ENCODE measurements at regions not wholly inside any gene's neighbourhood (a gene's known extent, or its start where the extent isn't known, plus 50 kb on each side); places are given as distances from the start of the nearest gene placed in this dataset.

DNA sequence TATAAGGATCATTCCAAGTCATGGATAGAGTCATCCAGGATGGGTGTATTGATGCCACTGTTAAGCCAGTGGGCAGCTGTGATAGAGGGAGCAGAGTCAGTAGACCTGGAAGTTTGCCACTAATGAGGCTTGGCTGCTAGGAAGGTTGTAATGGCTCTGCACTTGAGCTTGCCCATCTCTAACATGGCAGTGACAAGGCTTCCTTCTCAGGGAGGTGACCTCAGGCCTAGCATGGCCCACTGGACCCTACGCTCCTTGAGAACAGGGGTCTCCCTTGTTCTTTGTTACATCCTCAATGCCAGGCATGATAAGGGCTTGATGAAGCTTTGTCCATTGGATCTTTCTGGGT is 155.1 kb downstream of the CD83 start:
- Histone ChIP-seq H2AK5ac (ENCODE audit: low read length, severe bottlenecking) (no peak overlapping the region), H3K4ac (ENCODE audit: low read depth in 1 of 2, low read length in 2 of 2) (no peak overlapping the region), H2AFZ (ENCODE audit: low read depth, low read length) (no peak overlapping the region), H3K4me3 (ENCODE audit: insufficient read depth in 1 of 2, low read depth in 1 of 2, low read length in 2 of 2) (no peak overlapping the region), H3K23ac (ENCODE audit: low read length in 2 of 2) (no peak overlapping the region), H3K9me3 (ENCODE audit: control insufficient read depth, low read length) (no peaks in the 10 kb centered on the region), H3K14ac (ENCODE audit: low read length in 2 of 2) (no peak overlapping the region), H3K79me1 (replicated peaks; ENCODE audit: low read length, poor library complexity, severe bottlenecking) (no peaks in the 10 kb centered on the region), H4K91ac (ENCODE audit: low read length) (no peak overlapping the region), H3K9ac (ENCODE audit: low read length) (no peak overlapping the region), H3K36me3 (ENCODE audit: control insufficient read depth in 1 of 2, insufficient read depth in 2 of 2, low read depth in 1 of 2, low read length in 2 of 2) (no peaks in the 10 kb centered on the region), H3K27ac (ENCODE audit: low read length, poor library complexity, severe bottlenecking) (no peak overlapping the region), H3K4me1 (ENCODE audit: control insufficient read depth, insufficient read depth, low read depth, low read length) (peaks cover 2% of the 10 kb centered on the region), H3K4me2 (ENCODE audit: low read length, poor library complexity, severe bottlenecking) (no peak overlapping the region), H3K27me3 (ENCODE audit: control insufficient read depth in 1 of 2, insufficient read depth in 1 of 2, low read length in 2 of 2) (no peaks in the 10 kb centered on the region), H2BK12ac (ENCODE audit: low read length in 2 of 2) (no peak overlapping the region), H3K18ac (ENCODE audit: low read depth in 1 of 2, low read length in 2 of 2) (no peak overlapping the region), H2BK120ac (ENCODE audit: low read depth, low read length) (no peak overlapping the region), H2BK5ac (ENCODE audit: low read depth, low read length, poor library complexity, severe bottlenecking) (no peak overlapping the region), H2BK15ac (ENCODE audit: low read depth, poor library complexity, severe bottlenecking) (no peak overlapping the region), H4K8ac (ENCODE audit: low read length) (no peak overlapping the region)
- no peak for DNase-seq
- 75% methylated on average over 1 of the region's 1 CpG for WGBS

DNA sequence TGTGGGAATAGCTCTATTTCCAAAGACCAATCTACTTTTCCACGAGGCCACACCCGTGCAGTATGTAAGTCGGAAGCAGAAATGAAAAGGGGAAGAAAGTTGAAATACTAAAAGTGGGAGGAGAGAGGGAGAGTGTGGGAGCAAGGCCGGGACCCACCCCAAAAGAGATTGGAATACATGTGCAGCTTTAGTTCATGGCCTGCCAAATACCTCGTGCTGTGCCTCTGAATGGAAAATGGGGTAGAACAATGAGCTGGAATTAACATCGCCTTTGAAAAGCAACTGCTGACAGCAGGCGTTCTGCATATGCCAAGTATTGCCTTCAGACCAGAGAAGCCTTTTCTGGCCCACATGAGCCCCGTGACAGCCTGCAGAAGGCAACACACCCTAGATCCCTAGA is 155.6 kb downstream of the CD83 start:
- DNase-seq: no peak
- H3K9ac ChIP-seq (ENCODE audit: low read length): no peak overlapping the region
- no peak overlapping the region for H4K8ac ChIP-seq (ENCODE audit: low read length)
- H2BK12ac ChIP-seq (ENCODE audit: low read length in 2 of 2): no peak overlapping the region
- no peaks in the 10 kb centered on the region for H3K9me3 ChIP-seq (ENCODE audit: control insufficient read depth, low read length)
- no peak overlapping the region for H3K4ac ChIP-seq (ENCODE audit: low read depth in 1 of 2, low read length in 2 of 2)
- no peak overlapping the region for H2AK5ac ChIP-seq (ENCODE audit: low read length, severe bottlenecking)
- no peaks in the 10 kb centered on the region for H3K79me1 ChIP-seq (replicated peaks; ENCODE audit: low read length, poor library complexity, severe bottlenecking)
- H3K23ac ChIP-seq (ENCODE audit: low read length in 2 of 2): no peak overlapping the region
- no peak overlapping the region for H3K14ac ChIP-seq (ENCODE audit: low read length in 2 of 2)
- no peak overlapping the region for H2AFZ ChIP-seq (ENCODE audit: low read depth, low read length)
- no peak overlapping the region for H4K91ac ChIP-seq (ENCODE audit: low read length)
- no peak overlapping the region for H3K4me3 ChIP-seq (ENCODE audit: insufficient read depth in 1 of 2, low read depth in 1 of 2, low read length in 2 of 2)
- no peak overlapping the region for H2BK120ac ChIP-seq (ENCODE audit: low read depth, low read length)
- H3K27me3 ChIP-seq (ENCODE audit: control insufficient read depth in 1 of 2, insufficient read depth in 1 of 2, low read length in 2 of 2): no peaks in the 10 kb centered on the region
- no peak overlapping the region for H2BK15ac ChIP-seq (ENCODE audit: low read depth, poor library complexity, severe bottlenecking)
- H3K18ac ChIP-seq (ENCODE audit: low read depth in 1 of 2, low read length in 2 of 2): no peak overlapping the region
- H3K4me2 ChIP-seq (ENCODE audit: low read length, poor library complexity, severe bottlenecking): no peak overlapping the region
- no peak overlapping the region for H3K27ac ChIP-seq (ENCODE audit: low read length, poor library complexity, severe bottlenecking)
- H3K4me1 ChIP-seq (ENCODE audit: control insufficient read depth, insufficient read depth, low read depth, low read length): peaks cover 2% of the 10 kb centered on the region
- no peaks in the 10 kb centered on the region for H3K36me3 ChIP-seq (ENCODE audit: control insufficient read depth in 1 of 2, insufficient read depth in 2 of 2, low read depth in 1 of 2, low read length in 2 of 2)
- WGBS: 76% methylated on average over 8 of the region's 8 CpGs
- H2BK5ac ChIP-seq (ENCODE audit: low read depth, low read length, poor library complexity, severe bottlenecking): no peak overlapping the region

DNA sequence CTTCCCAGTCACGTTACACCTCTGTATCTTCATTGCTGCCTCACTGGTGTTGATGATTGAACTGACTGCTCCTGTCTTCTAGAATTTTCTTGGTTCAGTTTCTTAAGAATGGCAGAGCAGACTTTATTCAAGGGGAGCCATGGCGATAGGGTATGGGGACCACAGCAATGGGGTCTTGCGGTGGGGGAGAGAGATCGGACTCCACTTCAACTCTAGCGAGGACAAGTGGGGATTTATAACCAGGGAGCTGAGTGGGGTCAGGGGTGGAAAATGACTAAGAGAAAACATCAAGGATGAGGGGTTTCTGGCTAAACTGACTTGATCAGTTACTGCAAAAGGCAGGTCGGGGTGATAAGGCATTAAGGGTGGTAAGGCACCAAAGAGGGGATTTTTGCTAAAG is 156.4 kb downstream of the CD83 start:
- Histone ChIP-seq H3K14ac (ENCODE audit: low read length in 2 of 2) (no peak overlapping the region), H4K91ac (ENCODE audit: low read length) (no peak overlapping the region), H3K36me3 (ENCODE audit: control insufficient read depth in 1 of 2, insufficient read depth in 2 of 2, low read depth in 1 of 2, low read length in 2 of 2) (no peaks in the 10 kb centered on the region), H2BK15ac (ENCODE audit: low read depth, poor library complexity, severe bottlenecking) (no peak overlapping the region), H3K9ac (ENCODE audit: low read length) (no peak overlapping the region), H3K27me3 (ENCODE audit: control insufficient read depth in 1 of 2, insufficient read depth in 1 of 2, low read length in 2 of 2) (no peaks in the 10 kb centered on the region), H3K4me2 (ENCODE audit: low read length, poor library complexity, severe bottlenecking) (no peak overlapping the region), H3K27ac (ENCODE audit: low read length, poor library complexity, severe bottlenecking) (no peak overlapping the region), H3K4me1 (ENCODE audit: control insufficient read depth, insufficient read depth, low read depth, low read length) (peaks cover 2% of the 10 kb centered on the region), H3K23ac (ENCODE audit: low read length in 2 of 2) (no peak overlapping the region), H3K79me1 (replicated peaks; ENCODE audit: low read length, poor library complexity, severe bottlenecking) (no peaks in the 10 kb centered on the region), H2BK5ac (ENCODE audit: low read depth, low read length, poor library complexity, severe bottlenecking) (no peak overlapping the region), H3K9me3 (ENCODE audit: control insufficient read depth, low read length) (no peaks in the 10 kb centered on the region), H3K18ac (ENCODE audit: low read depth in 1 of 2, low read length in 2 of 2) (no peak overlapping the region), H2BK120ac (ENCODE audit: low read depth, low read length) (no peak overlapping the region), H3K4me3 (ENCODE audit: insufficient read depth in 1 of 2, low read depth in 1 of 2, low read length in 2 of 2) (no peak overlapping the region), H2BK12ac (ENCODE audit: low read length in 2 of 2) (no peak overlapping the region), H3K4ac (ENCODE audit: low read depth in 1 of 2, low read length in 2 of 2) (no peak overlapping the region), H4K8ac (ENCODE audit: low read length) (no peak overlapping the region), H2AFZ (ENCODE audit: low read depth, low read length) (no peak overlapping the region), H2AK5ac (ENCODE audit: low read length, severe bottlenecking) (no peak overlapping the region)
- DNase-seq: no peak
- 88% methylated on average over 6 of the region's 6 CpGs for WGBS

DNA sequence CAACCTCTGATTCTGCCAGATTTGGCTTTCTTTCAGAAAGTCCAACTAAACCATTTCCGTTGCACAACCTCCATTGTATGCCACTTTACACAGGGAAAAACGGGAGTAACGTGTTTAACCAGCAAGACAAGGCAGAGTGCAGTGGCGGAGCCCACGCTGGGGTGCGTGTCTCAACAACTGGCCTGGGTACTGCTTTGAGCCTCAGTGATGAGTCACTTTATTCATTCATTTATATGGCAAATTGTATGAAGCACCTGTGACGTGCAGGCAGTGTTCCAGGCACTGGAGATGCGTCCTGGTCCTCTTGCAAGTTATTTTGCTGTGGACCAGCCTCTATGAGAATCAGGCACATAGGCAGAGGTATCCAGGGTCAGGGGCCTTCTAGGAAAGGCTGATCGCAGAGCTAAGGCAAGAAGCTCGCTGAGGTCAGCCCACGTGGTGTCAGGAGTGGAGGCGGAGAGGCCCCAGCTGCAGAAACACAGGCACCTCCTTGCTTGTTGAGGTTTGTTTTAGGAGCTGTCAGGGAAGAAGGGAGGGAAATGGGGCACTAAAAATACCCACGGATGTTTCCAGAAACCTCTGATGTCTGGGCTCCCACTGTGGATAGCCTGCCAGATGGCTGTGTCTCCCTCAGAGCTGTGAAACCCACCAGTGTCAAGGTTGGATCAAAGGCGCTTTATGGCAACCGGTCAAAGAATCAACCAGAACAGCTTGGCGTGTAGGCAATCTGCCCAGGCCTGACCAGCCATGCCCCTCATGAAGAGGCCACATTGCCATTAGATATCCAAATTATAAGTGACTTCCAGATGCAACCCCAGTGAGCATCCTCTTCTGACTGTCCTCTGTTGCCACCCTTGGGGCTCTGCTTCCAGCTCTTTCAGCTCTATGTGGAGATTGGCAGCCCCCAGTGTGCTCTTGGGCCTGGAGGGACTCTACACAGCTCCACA is 157.2 kb downstream of the CD83 start:
- no peaks in the 10 kb centered on the region for H3K79me1 ChIP-seq (replicated peaks; ENCODE audit: low read length, poor library complexity, severe bottlenecking)
- H2AFZ ChIP-seq (ENCODE audit: low read depth, low read length): no peak overlapping the region
- no peak overlapping the region for H3K23ac ChIP-seq (ENCODE audit: low read length in 2 of 2)
- H3K4ac ChIP-seq (ENCODE audit: low read depth in 1 of 2, low read length in 2 of 2): peak overlapping the region in 1 of 2 experiments; percentile 58
- peaks cover 2% of the 10 kb centered on the region for H3K4me1 ChIP-seq (ENCODE audit: control insufficient read depth, insufficient read depth, low read depth, low read length)
- H2BK15ac ChIP-seq (ENCODE audit: low read depth, poor library complexity, severe bottlenecking): no peak overlapping the region
- H3K27ac ChIP-seq (ENCODE audit: low read length, poor library complexity, severe bottlenecking): no peak overlapping the region
- H4K91ac ChIP-seq (ENCODE audit: low read length): no peak overlapping the region
- no peak overlapping the region for H2BK120ac ChIP-seq (ENCODE audit: low read depth, low read length)
- no peak overlapping the region for H4K8ac ChIP-seq (ENCODE audit: low read length)
- H2AK5ac ChIP-seq (ENCODE audit: low read length, severe bottlenecking): no peak overlapping the region
- H3K4me3 ChIP-seq (ENCODE audit: insufficient read depth in 1 of 2, low read depth in 1 of 2, low read length in 2 of 2): no peak overlapping the region
- no peak overlapping the region for H3K14ac ChIP-seq (ENCODE audit: low read length in 2 of 2)
- no peaks in the 10 kb centered on the region for H3K36me3 ChIP-seq (ENCODE audit: control insufficient read depth in 1 of 2, insufficient read depth in 2 of 2, low read depth in 1 of 2, low read length in 2 of 2)
- no peak overlapping the region for H3K18ac ChIP-seq (ENCODE audit: low read depth in 1 of 2, low read length in 2 of 2)
- H3K9ac ChIP-seq (ENCODE audit: low read length): no peak overlapping the region
- WGBS: 86% methylated on average over 16 of the region's 16 CpGs
- peaks cover 2% of the 10 kb centered on the region for H3K9me3 ChIP-seq (ENCODE audit: control insufficient read depth, low read length)
- no peak overlapping the region for H2BK5ac ChIP-seq (ENCODE audit: low read depth, low read length, poor library complexity, severe bottlenecking)
- H3K4me2 ChIP-seq (ENCODE audit: low read length, poor library complexity, severe bottlenecking): no peak overlapping the region
- no peak overlapping the region for H2BK12ac ChIP-seq (ENCODE audit: low read length in 2 of 2)
- DNase-seq: no peak
- no peaks in the 10 kb centered on the region for H3K27me3 ChIP-seq (ENCODE audit: control insufficient read depth in 1 of 2, insufficient read depth in 1 of 2, low read length in 2 of 2)

Measured in mesenchymal stem cell (in vitro differentiated cells and primary cell).